Upper lobe of left lung (tissue), 6 donors: ENCODE measurements at regions not wholly inside any gene's neighbourhood (a gene's known extent, or its start where the extent isn't known, plus 50 kb on each side); places are given as distances from the start of the nearest gene placed in this dataset.

Source experiments
- ATAC-seq, 2 donors: fragments of 200-7000 bp; cut with Tn5 transposase; one replicate each; pipeline ENCODE4 v1.9.1; 2022; ENCODE audit warnings: mild to moderate bottlenecking in 2 of 2, moderate library complexity in 2 of 2; ENCODE audit not compliant: low FRiP score in 2 of 2
- DNase-seq, 2 donors: peaks; one replicate each; pipeline ENCODE4 v3.0.0-alpha.2; 2019 to 2020
- H3K27ac ChIP-seq, 4 donors: fragments of 200-600 bp; sonication (generic); one replicate each; pipeline ENCODE4 v1.5.1; 2016 to 2019
- H3K27me3 ChIP-seq, 4 donors: fragments of 200-600 bp; sonication (generic); one replicate each; pipeline ENCODE4 v1.5.1; 2017 to 2019
- H3K36me3 ChIP-seq, 4 donors: fragments of 200-600 bp; sonication (generic); one replicate each; pipeline ENCODE4 v1.5.1; 2016 to 2019
- H3K4me1 ChIP-seq, 4 donors: fragments of 200-600 bp; sonication (generic); one replicate each; pipeline ENCODE4 v1.5.1; 2018 to 2019
- H3K4me3 ChIP-seq, 4 donors: fragments of 200-600 bp; sonication (generic); one replicate each; pipeline ENCODE4 v1.5.1; 2017 to 2019; ENCODE audit warnings: mild to moderate bottlenecking in 2 of 4, moderate library complexity in 1 of 4
- H3K9me3 ChIP-seq, 4 donors: fragments of 200-600 bp; sonication (generic); one replicate each; pipeline ENCODE4 v1.5.1; 2018 to 2019
- CTCF ChIP-seq, 6 experiments: fragments of 450-650 bp in 4 of 6; fragments of 200-600 bp in 2 of 6; sonication (generic) in 2 of 6; IDR thresholded peaks; one replicate each; pipeline ENCODE4 v1.5.1; 2016 to 2019; ENCODE audit warnings: antibody characterized with exemption in 6 of 6
- EP300 ChIP-seq, 4 donors: sonication (generic); formaldehyde crosslinking; IDR thresholded peaks; one replicate each; pipeline ENCODE4 v1.5.1; 2017; ENCODE audit warnings: antibody characterized with exemption in 4 of 4, control low read depth in 2 of 4
- POLR2A ChIP-seq, 4 donors: fragments of 450-650 bp; IDR thresholded peaks; one replicate each; pipeline ENCODE4 v1.5.1; 2016 to 2017; ENCODE audit warnings: antibody characterized with exemption in 4 of 4, mild to moderate bottlenecking in 2 of 4
- POLR2AphosphoS5 ChIP-seq, 2 donors: sonication (generic); formaldehyde crosslinking; IDR thresholded peaks; one replicate each; pipeline ENCODE4 v1.5.1; 2017; ENCODE audit warnings: antibody characterized with exemption in 2 of 2
- WGBS, 2 donors: methylation state at CpG; one replicate each; pipeline ENCODE4 v1.1.5; 2017 to 2018; 5-methylcytosine and 5-hydroxymethylcytosine counted together
- donor health status: DM: no; HTN: no; CAD: no; lungs with moderate emphysema.
- donor health status: DM: no; HTN: yes; CAD: no; lungs with severe emphysema.

DNA sequence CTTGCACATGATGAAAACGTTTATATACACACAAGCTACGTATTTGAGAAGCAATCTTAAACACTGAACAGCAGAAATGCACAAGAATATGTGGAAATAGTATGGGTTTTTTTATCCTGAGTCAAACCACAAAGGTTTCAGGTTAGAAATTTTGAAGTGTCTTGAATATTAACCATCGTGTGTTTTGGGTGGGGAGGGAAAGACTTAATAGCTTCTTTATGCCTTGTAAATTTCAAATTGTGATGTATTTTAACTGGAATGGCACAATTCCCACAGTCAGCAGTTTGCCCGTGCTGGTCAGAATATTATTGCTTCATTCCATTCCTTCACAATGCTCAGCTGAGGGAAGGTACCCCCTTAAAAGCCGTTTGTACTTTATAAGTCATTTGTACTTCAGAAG, 67.4 kb upstream of the WDR1 start:
- no peak for TF ChIP-seq POLR2AphosphoS5 (IDR thresholded peaks at IDR 0.05)
- no peak for TF ChIP-seq CTCF (IDR thresholded peaks at IDR 0.05)
- TF ChIP-seq EP300 (IDR thresholded peaks at IDR 0.05), result no peak
- no peak for TF ChIP-seq POLR2A (IDR thresholded peaks at IDR 0.05)
- Histone ChIP-seq H3K4me1 (peaks cover 0 to 14% (median 7%) of the 10 kb centered on the region in 4 donors), H3K36me3 (no peaks in the 10 kb centered on the region), H3K4me3 (no peak overlapping the region), H3K27me3 (no peaks in the 10 kb centered on the region), H3K9me3 (no peaks in the 10 kb centered on the region), H3K27ac (no peak overlapping the region)
- DNase-seq, result no peak
- ATAC-seq, result no peak
- 37 to 41% methylated on average over 5 of the region's 5 CpGs for WGBS, 2 donors

DNA sequence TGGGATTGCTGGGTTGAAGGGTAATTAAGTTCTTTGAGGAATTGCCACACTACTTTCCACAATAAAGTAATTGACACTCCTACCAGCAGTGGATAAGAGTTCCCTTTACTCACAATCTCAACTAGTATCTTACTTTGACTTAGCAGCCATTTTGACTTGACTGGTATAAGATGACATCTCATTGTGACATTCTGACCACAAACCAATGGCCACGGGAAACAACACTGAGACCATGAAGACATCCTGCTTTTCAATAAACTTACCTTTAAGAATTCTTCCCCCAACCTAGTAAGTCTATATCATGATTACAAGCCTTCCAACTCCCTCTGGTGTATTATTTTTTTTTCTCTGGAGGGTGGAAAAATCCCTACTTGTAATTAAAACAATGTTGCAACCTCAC, 66.9 kb upstream of the WDR1 start:
- Histone ChIP-seq H3K9me3 (no peaks in the 10 kb centered on the region), H3K4me1 (peaks cover 0 to 14% (median 7%) of the 10 kb centered on the region in 4 donors), H3K27me3 (no peaks in the 10 kb centered on the region), H3K36me3 (no peaks in the 10 kb centered on the region), H3K4me3 (no peak overlapping the region), H3K27ac (peak overlapping the region in 1 of 4 donors; percentile 79)
- DNase-seq (no peak), ATAC-seq (no peak)
- TF ChIP-seq EP300 (IDR thresholded peaks at IDR 0.05) (no peak), POLR2A (IDR thresholded peaks at IDR 0.05) (no peak), POLR2AphosphoS5 (IDR thresholded peaks at IDR 0.05) (no peak), CTCF (IDR thresholded peaks at IDR 0.05) (no peak)
- 50 to 62% methylated on average over 1 of the region's 1 CpG for WGBS, 2 donors

DNA sequence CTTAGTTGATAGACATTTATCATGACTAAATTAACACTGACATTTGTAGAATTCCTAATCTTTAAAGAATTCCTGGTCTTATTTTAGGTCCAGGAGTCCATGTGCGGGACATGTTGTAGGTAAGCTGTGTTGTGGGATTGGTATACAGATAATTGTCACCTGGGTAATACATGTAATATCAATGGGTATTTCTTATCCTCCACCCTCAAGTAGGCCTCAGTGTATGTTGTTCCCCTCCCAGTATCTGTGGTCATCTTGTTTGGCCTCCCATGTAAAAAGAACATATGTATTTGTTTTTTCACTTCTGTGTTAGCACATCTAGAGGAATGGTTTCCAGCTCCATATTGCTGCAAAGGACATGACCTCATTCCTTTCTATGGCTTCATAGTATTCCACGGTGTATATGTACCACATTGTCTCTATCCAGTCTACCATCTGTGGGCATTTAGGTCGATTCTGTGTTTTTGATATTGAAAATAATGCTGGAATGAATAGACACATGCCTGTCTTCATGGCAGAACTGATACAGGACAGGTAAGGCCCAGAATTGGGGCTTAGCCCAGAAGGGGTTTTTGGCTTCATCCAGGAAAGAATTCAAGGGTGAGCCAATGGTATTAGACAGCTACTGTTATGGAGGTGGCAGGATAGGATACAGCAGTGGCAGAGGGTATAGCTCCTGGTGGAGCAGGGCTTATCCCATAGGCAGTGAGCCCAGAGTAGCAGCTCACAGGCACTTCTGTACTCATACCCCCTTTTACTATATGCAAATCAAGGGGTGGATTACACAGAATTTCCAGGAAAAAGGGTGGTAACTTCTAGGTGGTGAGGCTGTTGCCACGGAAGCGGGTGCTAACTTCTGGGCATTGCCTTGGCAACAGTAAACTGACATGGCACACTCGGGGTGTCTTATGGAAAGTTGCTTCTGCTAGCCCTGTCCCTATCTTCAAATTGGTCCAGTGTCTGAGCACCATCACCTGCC, 66.1 kb upstream of the WDR1 start:
- DNase-seq, result no peak
- 74 to 81% methylated on average over 6 of the region's 6 CpGs for WGBS, 2 donors
- H3K27ac ChIP-seq, result peak overlapping the region in 2 of 4 donors; percentile 79
- peaks cover 0 to 14% (median 7%) of the 10 kb centered on the region in 4 donors for H3K4me1 ChIP-seq
- H3K4me3 ChIP-seq, result no peak overlapping the region
- no peaks in the 10 kb centered on the region for H3K36me3 ChIP-seq
- TF ChIP-seq EP300 (IDR thresholded peaks at IDR 0.05) (no peak), POLR2AphosphoS5 (IDR thresholded peaks at IDR 0.05) (no peak), CTCF (IDR thresholded peaks at IDR 0.05) (no peak), POLR2A (IDR thresholded peaks at IDR 0.05) (no peak)
- H3K9me3 ChIP-seq, result no peaks in the 10 kb centered on the region
- H3K27me3 ChIP-seq, result no peaks in the 10 kb centered on the region
- ATAC-seq, result no peak

DNA sequence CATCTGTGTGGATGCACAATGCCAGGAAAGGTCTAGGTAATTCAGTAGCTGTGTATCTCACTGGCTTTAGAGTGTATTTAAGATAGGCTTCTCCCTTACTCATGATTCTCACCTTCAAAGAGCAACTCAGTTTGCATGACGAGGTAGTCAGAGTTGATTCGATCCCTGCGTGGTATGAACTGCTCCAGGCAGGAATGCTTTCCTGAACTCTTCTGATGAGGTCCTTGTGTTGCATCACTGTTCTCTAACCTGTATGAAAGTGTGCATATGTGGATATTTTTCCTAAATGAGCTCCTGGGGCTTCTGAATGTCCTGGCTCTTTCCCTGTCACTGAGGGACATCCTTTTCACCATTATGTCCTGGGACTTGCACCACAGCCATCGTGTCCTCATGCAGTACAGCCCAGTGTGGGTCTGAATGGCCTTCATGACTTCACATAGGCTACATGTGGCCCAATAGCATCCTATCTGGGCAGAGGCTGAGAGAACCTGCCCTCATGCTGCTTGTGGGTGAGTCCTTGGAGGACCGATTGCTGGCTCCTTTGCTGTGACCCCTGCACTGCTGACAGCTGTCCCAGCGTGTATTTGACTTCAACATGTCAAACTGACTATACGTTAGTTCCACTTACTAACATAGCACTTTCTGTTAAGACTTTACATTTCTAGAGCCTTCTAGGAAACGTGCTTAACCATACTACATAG, 65.3 kb upstream of the WDR1 start:
- Histone ChIP-seq H3K9me3 (no peaks in the 10 kb centered on the region), H3K4me3 (no peak overlapping the region), H3K27me3 (no peaks in the 10 kb centered on the region), H3K36me3 (no peaks in the 10 kb centered on the region), H3K4me1 (peaks cover 0 to 14% (median 7%) of the 10 kb centered on the region in 4 donors), H3K27ac (peak overlapping the region; percentile 62 to 79 (median 74))
- DNase-seq (no peak), ATAC-seq (no peak)
- 88 to 92% methylated on average over 8 of the region's 8 CpGs for WGBS, 2 donors
- TF ChIP-seq POLR2A (IDR thresholded peaks at IDR 0.05), result no peak
- no peak for TF ChIP-seq POLR2AphosphoS5 (IDR thresholded peaks at IDR 0.05)
- no peak for TF ChIP-seq EP300 (IDR thresholded peaks at IDR 0.05)
- no peak for TF ChIP-seq CTCF (IDR thresholded peaks at IDR 0.05)
